ENCODE measurements at regions not wholly inside any gene's neighbourhood (a gene's known extent, or its start where the extent isn't known, plus 50 kb on each side); places are given as distances from the start of the nearest gene placed in this dataset.

DNA sequence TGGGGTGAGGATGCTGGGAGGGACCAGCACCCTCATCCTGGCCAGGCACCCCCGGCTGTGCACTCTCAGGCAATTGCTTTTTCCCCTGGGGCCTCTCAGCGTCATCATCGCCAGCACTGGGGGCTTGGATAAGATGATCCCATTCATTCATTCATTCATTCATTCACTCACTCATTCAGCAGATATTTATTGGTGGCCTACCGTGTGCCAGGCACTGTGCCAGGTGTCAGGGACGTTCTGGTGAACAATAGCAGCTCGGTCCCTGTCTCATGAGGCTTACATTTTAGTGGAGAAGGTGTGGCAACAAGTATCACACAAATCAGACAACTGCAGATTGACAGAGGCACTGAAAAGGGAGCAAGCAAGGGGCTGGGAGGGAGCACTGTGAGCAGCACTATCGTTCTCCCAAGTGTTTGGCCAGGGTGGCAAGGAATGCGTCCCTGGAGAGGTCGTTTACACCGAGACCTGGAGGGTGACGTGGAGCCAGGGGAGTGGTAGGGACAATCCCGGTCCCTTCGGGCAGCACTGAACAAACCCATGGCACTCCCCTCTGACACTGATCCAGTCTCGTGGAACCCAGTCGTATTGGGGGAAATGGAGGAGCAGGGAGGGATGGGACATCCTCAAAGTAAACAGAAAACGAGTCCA lies 124.1 kb downstream of the PAPOLA start:
- ATAC-seq, result no peak

GRCh38 chr14:96626916-96627315 lies 124.7 kb downstream of the PAPOLA start:
- Histone ChIP-seq H3F3A (replicated peaks; ENCODE audit: low read depth) (no peaks in the 10 kb centered on the region), H3K9me2 (ENCODE audit: insufficient read depth) (0 out of 2 replicates have a peak, but pooled peaks cover 7% of the 10 kb centered on the region), H3K36me3 (ENCODE audit: insufficient read depth) (no peaks in the 10 kb centered on the region), H3K79me2 (replicated peaks; ENCODE audit: insufficient read depth) (no peaks in the 10 kb centered on the region), H4K20me1 (replicated peaks; ENCODE audit: insufficient read depth) (no peaks in the 10 kb centered on the region), H3K4me1 (ENCODE audit: insufficient read depth) (no peaks in the 10 kb centered on the region), H2AFZ (no peak overlapping the region), H3K27me3 (ENCODE audit: insufficient read depth) (no peaks in the 10 kb centered on the region), H3K4me3 (no peak overlapping the region), H3K4me2 (no peak overlapping the region), H3K27ac (ENCODE audit: low read depth) (no peak overlapping the region)
- Mint-ChIP-seq H3K4me3 (no peak overlapping the region), H3K27ac (no peak overlapping the region), H3K4me1 (peaks cover 4% of the 10 kb centered on the region), H3K27me3 (ENCODE audit: insufficient read depth, low read depth, poor library complexity) (peaks cover 2% of the 10 kb centered on the region), H3K9me3 (no peaks in the 10 kb centered on the region), H3K36me3 (ENCODE audit: low read depth) (no peaks in the 10 kb centered on the region)
- TF ChIP-seq ZNF462 (CRISPR knock-in tag; IDR thresholded peaks at IDR 0.05) (no peak), ZNF331 (CRISPR knock-in tag; IDR thresholded peaks at IDR 0.05; ENCODE audit: low read depth) (no peak), POLR2AphosphoS5 (IDR thresholded peaks at IDR 0.05; ENCODE audit: low read depth) (no peak), CREB1 (CRISPR knock-in tag; IDR thresholded peaks at IDR 0.05; ENCODE audit: low read depth) (no peak), JUNB (IDR thresholded peaks at IDR 0.05; ENCODE audit: unreplicated experiment) (no peak), EZH2 (IDR thresholded peaks at IDR 0.05; ENCODE audit: low read depth, unreplicated experiment) (no peak)
- ATAC-seq, result no peak
- DNase-seq (ENCODE audit: low spot score), result no peak

More for the DNA sequence above, 124.1 kb downstream of the PAPOLA start:
- H2AFZ ChIP-seq, result no peak overlapping the region
- no peak for DNase-seq (ENCODE audit: low spot score)
- H3K9me2 ChIP-seq (ENCODE audit: insufficient read depth), result 0 out of 2 replicates have a peak, but pooled peaks cover 7% of the 10 kb centered on the region
- no peaks in the 10 kb centered on the region for H3K27me3 ChIP-seq (ENCODE audit: insufficient read depth)
- no peaks in the 10 kb centered on the region for H3K36me3 Mint-ChIP-seq (ENCODE audit: low read depth)
- no peak overlapping the region for H3K27ac Mint-ChIP-seq
- no peaks in the 10 kb centered on the region for H3K9me3 Mint-ChIP-seq
- no peaks in the 10 kb centered on the region for H3K27me3 Mint-ChIP-seq (ENCODE audit: insufficient read depth, low read depth, poor library complexity)
- H3K27ac ChIP-seq (ENCODE audit: low read depth), result no peak overlapping the region
- H3K4me2 ChIP-seq, result no peak overlapping the region
- peaks cover 4% of the 10 kb centered on the region for H3K4me1 Mint-ChIP-seq
- H3K79me2 ChIP-seq (replicated peaks; ENCODE audit: insufficient read depth), result no peaks in the 10 kb centered on the region
- no peak overlapping the region for H3K4me3 Mint-ChIP-seq
- H3K4me1 ChIP-seq (ENCODE audit: insufficient read depth), result no peaks in the 10 kb centered on the region
- H3K4me3 ChIP-seq, result no peak overlapping the region
- no peak for TF ChIP-seq POLR2AphosphoS5 (IDR thresholded peaks at IDR 0.05; ENCODE audit: low read depth)
- TF ChIP-seq JUNB (IDR thresholded peaks at IDR 0.05; ENCODE audit: unreplicated experiment), result no peak
- no peak for TF ChIP-seq ZNF114 (CRISPR knock-in tag; IDR thresholded peaks at IDR 0.05)
- TF ChIP-seq CREB1 (CRISPR knock-in tag; IDR thresholded peaks at IDR 0.05; ENCODE audit: low read depth), result no peak
- TF ChIP-seq, protein P1, sequence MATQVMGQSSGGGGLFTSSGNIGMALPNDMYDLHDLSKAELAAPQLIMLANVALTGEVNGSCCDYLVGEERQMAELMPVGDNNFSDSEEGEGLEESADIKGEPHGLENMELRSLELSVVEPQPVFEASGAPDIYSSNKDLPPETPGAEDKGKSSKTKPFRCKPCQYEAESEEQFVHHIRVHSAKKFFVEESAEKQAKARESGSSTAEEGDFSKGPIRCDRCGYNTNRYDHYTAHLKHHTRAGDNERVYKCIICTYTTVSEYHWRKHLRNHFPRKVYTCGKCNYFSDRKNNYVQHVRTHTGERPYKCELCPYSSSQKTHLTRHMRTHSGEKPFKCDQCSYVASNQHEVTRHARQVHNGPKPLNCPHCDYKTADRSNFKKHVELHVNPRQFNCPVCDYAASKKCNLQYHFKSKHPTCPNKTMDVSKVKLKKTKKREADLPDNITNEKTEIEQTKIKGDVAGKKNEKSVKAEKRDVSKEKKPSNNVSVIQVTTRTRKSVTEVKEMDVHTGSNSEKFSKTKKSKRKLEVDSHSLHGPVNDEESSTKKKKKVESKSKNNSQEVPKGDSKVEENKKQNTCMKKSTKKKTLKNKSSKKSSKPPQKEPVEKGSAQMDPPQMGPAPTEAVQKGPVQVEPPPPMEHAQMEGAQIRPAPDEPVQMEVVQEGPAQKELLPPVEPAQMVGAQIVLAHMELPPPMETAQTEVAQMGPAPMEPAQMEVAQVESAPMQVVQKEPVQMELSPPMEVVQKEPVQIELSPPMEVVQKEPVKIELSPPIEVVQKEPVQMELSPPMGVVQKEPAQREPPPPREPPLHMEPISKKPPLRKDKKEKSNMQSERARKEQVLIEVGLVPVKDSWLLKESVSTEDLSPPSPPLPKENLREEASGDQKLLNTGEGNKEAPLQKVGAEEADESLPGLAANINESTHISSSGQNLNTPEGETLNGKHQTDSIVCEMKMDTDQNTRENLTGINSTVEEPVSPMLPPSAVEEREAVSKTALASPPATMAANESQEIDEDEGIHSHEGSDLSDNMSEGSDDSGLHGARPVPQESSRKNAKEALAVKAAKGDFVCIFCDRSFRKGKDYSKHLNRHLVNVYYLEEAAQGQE (IDR thresholded peaks at IDR 0.05; ENCODE audit: unreplicated experiment), result no peak
- TF ChIP-seq NANOG (IDR thresholded peaks at IDR 0.05; ENCODE audit: borderline replicate concordance), result no peak
- no peak for TF ChIP-seq ZNF331 (CRISPR knock-in tag; IDR thresholded peaks at IDR 0.05; ENCODE audit: low read depth)
- no peaks in the 10 kb centered on the region for H3F3A ChIP-seq (replicated peaks; ENCODE audit: low read depth)
- no peaks in the 10 kb centered on the region for H3K36me3 ChIP-seq (ENCODE audit: insufficient read depth)
- no peaks in the 10 kb centered on the region for H4K20me1 ChIP-seq (replicated peaks; ENCODE audit: insufficient read depth)

Data from GM23338 (cell line).